Panc1 (cell line): ENCODE measurements at regions not wholly inside any gene's neighbourhood (a gene's known extent, or its start where the extent isn't known, plus 50 kb on each side); places are given as distances from the start of the nearest gene placed in this dataset.

Source experiments
- ATAC-seq: fragments of 200-7000 bp; cut with Tn5 transposase; 2 replicates; pipeline ENCODE4 v1.9.1; 2020; ENCODE audit warnings: mild to moderate bottlenecking, moderate library complexity
- BruUV-seq: library from RNA; stranded (reverse); fragments of 400-500 nt; replicated peaks from 2 replicates; lab custom pipeline; 2021; lab: Mats Ljungman, UMichigan
- CTCF ChIA-PET: fragments of 300-600 bp; sonication (Branson Sonifier 250); formaldehyde crosslinking; loops from one replicate; lab custom pipeline; 2022; ENCODE audit warnings: antibody characterized with exemption; lab: Charles Lee
- POLR2A ChIA-PET: fragments of 300-600 bp; sonication (Branson Sonifier 250); formaldehyde crosslinking; loops from one replicate; lab custom pipeline; 2022; ENCODE audit warnings: antibody characterized with exemption; lab: Charles Lee
- DNase-seq: peaks from one replicate; pipeline ENCODE4 v3.0.0-alpha.2; 2010; ENCODE audit warnings: low read depth, low spot score
- H3K27ac ChIP-seq: 2 replicates; pipeline ENCODE4 v1.5.1; 2011; ENCODE audit warnings: mild to moderate bottlenecking, low read length, inconsistent platforms
- H3K27me3 ChIP-seq: fragments of 200-500 bp; sonication (Bioruptor generic); 2 replicates; pipeline ENCODE4 v1.6.0; 2014; ENCODE audit warnings: low read length, inconsistent platforms; ENCODE audit not compliant: control insufficient read depth, insufficient read depth
- H3K36me3 ChIP-seq: fragments of 200-500 bp; sonication (Bioruptor generic); 2 replicates; pipeline ENCODE4 v1.5.1; 2014; ENCODE audit warnings: inconsistent platforms, mild to moderate bottlenecking, low read length, moderate library complexity; ENCODE audit not compliant: control insufficient read depth, insufficient read depth
- H3K4me1 ChIP-seq: 2 replicates; pipeline ENCODE4 v1.5.1; 2011; ENCODE audit warnings: inconsistent platforms, mild to moderate bottlenecking, low read length, moderate library complexity; ENCODE audit not compliant: control insufficient read depth, insufficient read depth
- H3K4me3 ChIP-seq, 2 experiments: 2 replicates each; pipeline ENCODE4 v1.5.1; 2011 to 2012; ENCODE audit warnings: low read depth in 2 of 2, low read length in 2 of 2, mild to moderate bottlenecking in 2 of 2, inconsistent platforms in 1 of 2, moderate library complexity in 1 of 2
- H3K9me3 ChIP-seq: fragments of 200-500 bp; sonication (Bioruptor generic); 2 replicates; pipeline ENCODE4 v1.5.1; 2014; ENCODE audit warnings: low read depth, mild to moderate bottlenecking, inconsistent platforms, low read length, moderate library complexity; ENCODE audit not compliant: control insufficient read depth, insufficient read depth
- CTCF ChIP-seq: fragments of 450-650 bp; IDR thresholded peaks from 2 replicates; pipeline ENCODE4 v1.5.1; 2017; ENCODE audit warnings: mild to moderate bottlenecking
- POLR2AphosphoS5 ChIP-seq: IDR thresholded peaks from 2 replicates; pipeline ENCODE4 v1.6.1; 2012; ENCODE audit warnings: mild to moderate bottlenecking, low read depth, low read length, moderate library complexity
- REST ChIP-seq, 2 experiments: IDR thresholded peaks; 2 replicates each; pipeline ENCODE4 v1.6.1; 2011 to 2012; ENCODE audit warnings: low read depth in 2 of 2, control low read depth in 1 of 2, low read length in 1 of 2, mild to moderate bottlenecking in 1 of 2, moderate library complexity in 1 of 2; ENCODE audit not compliant: insufficient read depth in 1 of 2
- SIN3A ChIP-seq: IDR thresholded peaks from 2 replicates; pipeline ENCODE4 v1.6.1; 2012; ENCODE audit warnings: low read depth, mild to moderate bottlenecking, low read length, moderate library complexity, borderline replicate concordance; ENCODE audit not compliant: insufficient read depth
- TCF7L2 ChIP-seq: IDR thresholded peaks from 2 replicates; pipeline ENCODE4 v1.6.1; 2011; ENCODE audit warnings: mild to moderate bottlenecking, low read depth, low read length, inconsistent platforms
- in situ Hi-C: cut with HindIII; loops from 2 replicates; pipeline ENCODE4 v1.10.0; 2016; ENCODE audit warnings: low sequenced_read_pairs, low pct_unique_long_range_greater_than_20kb
- intact Hi-C: fragments of 100-400 bp; cut with micrococcal nuclease; formaldehyde crosslinking; loops from one replicate; pipeline ENCODE4 v1.10.0; 2022; ENCODE audit not compliant: unreplicated experiment

- ATAC-seq = no peak
Measured at GRCh38 chr7:21173436-21173835, 254.4 kb upstream of the SP4 start.

GRCh38 chr7:21175714-21176113 is 252.2 kb upstream of the SP4 start:
- TF ChIP-seq CTCF (no peak), POLR2AphosphoS5 (no peak)
- in situ Hi-C loops (no loop called here), intact Hi-C loops (no loop called here)
- POLR2A ChIA-PET = no interaction called here
- no peaks in the 10 kb centered on the region for H3K27me3 ChIP-seq
- no TSS peak for BruUV-seq
- H3K27ac ChIP-seq = no peak overlapping the region
- H3K4me1 ChIP-seq = no peaks in the 10 kb centered on the region
- CTCF ChIA-PET = no interaction called here
- ATAC-seq = no peak
- H3K36me3 ChIP-seq = no peaks in the 10 kb centered on the region
- no peak overlapping the region for H3K4me3 ChIP-seq
- no peak for DNase-seq
- no peaks in the 10 kb centered on the region for H3K9me3 ChIP-seq

More at GRCh38 chr7:21173436-21173835, 254.4 kb upstream of the SP4 start:
- Histone ChIP-seq H3K9me3 (no peaks in the 10 kb centered on the region), H3K4me1 (no peaks in the 10 kb centered on the region), H3K36me3 (no peaks in the 10 kb centered on the region), H3K4me3 (no peak overlapping the region), H3K27me3 (no peaks in the 10 kb centered on the region), H3K27ac (no peak overlapping the region)
- CTCF ChIA-PET = no interaction called here
- no peak for DNase-seq
- in situ Hi-C loops (no loop called here), intact Hi-C loops (no loop called here)
- BruUV-seq = no TSS peak
- TF ChIP-seq SIN3A (no peak), CTCF (no peak), REST (IDR thresholded peaks at IDR 0.05; ENCODE audit: insufficient read depth in 1 of 2, low read depth in 2 of 2, low read length in 1 of 2) (no peak), POLR2AphosphoS5 (no peak), TCF7L2 (no peak)
- POLR2A ChIA-PET = no interaction called here
